GM12865 (cell line): ENCODE measurements at regions not wholly inside any gene's neighbourhood (a gene's known extent, or its start where the extent isn't known, plus 50 kb on each side); places are given as distances from the start of the nearest gene placed in this dataset.
"Not testable (repeated sequence)": the region's sequence is repeated elsewhere in the genome, so short reads cannot be mapped to it uniquely, and the experiment has no call there.

Experiments used
- DNase-seq: peaks from one replicate; pipeline ENCODE4 v3.0.0; 2010; ENCODE audit warnings: low read depth
- H3K4me3 ChIP-seq: 2 replicates; pipeline ENCODE4 v1.5.1; 2011; ENCODE audit warnings: mild to moderate bottlenecking, low read depth, low read length, control low read depth
- TF ChIP-seq, protein P1 (sequence below): IDR thresholded peaks from 2 replicates; pipeline ENCODE4 v1.5.1; 2011; ENCODE audit warnings: low read length, control low read depth, low read depth, inconsistent platforms; ENCODE audit not compliant: insufficient read depth; ENCODE audit errors: missing control alignments

GRCh38 chr9:36521148-36521547 lies 51.5 kb upstream of the MELK start:
- TF ChIP-seq, protein P1, sequence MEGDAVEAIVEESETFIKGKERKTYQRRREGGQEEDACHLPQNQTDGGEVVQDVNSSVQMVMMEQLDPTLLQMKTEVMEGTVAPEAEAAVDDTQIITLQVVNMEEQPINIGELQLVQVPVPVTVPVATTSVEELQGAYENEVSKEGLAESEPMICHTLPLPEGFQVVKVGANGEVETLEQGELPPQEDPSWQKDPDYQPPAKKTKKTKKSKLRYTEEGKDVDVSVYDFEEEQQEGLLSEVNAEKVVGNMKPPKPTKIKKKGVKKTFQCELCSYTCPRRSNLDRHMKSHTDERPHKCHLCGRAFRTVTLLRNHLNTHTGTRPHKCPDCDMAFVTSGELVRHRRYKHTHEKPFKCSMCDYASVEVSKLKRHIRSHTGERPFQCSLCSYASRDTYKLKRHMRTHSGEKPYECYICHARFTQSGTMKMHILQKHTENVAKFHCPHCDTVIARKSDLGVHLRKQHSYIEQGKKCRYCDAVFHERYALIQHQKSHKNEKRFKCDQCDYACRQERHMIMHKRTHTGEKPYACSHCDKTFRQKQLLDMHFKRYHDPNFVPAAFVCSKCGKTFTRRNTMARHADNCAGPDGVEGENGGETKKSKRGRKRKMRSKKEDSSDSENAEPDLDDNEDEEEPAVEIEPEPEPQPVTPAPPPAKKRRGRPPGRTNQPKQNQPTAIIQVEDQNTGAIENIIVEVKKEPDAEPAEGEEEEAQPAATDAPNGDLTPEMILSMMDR = no peak
- H3K4me3 ChIP-seq = no peak overlapping the region

DNA sequence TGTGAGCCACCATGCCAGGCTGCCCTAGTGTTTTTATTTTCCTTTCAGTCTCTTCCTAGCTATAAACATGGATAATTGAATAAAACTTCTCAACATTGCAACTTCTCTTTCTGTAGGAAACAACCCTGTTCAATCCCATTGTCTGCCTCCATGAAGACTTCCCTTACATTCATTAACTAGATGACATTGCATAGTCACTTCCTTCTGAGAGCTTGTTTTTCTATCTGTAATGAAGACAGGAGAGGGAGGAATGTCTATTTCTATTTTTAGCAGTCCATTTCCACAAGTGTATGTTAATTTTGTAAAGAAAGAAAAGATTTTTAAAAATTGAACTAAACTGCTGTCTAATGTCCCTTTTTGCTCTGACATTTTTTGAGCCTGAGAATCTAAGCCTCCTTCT lies 55.6 kb upstream of the MELK start:
- TF ChIP-seq, protein P1 = no peak
- H3K4me3 ChIP-seq = no peak overlapping the region
- DNase-seq = no peak

More at GRCh38 chr9:36521148-36521547, 51.5 kb upstream of the MELK start:
- DNase-seq = no peak

DNA sequence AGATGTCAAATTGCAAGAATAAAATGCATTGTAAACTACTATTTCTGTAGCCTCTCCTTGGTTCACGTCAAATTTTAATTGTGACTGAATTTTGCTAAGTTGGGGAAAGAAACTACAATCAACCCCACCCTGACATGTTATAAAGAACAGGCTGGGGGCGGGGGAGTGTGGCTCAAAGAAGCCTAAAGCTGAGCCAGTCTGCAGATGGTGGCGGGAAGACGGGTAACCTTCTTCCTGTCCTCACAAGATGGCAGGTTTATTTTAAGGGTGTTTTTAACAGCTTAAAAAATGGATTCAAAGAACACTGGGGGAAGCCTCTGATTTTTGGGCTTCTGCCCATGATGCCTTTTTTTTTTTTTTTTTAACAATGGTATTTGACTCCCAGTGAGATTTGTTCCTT lies 68.5 kb upstream of the MELK start:
- no peak for DNase-seq
- no peak overlapping the region for H3K4me3 ChIP-seq
- TF ChIP-seq, protein P1 = no peak

DNA sequence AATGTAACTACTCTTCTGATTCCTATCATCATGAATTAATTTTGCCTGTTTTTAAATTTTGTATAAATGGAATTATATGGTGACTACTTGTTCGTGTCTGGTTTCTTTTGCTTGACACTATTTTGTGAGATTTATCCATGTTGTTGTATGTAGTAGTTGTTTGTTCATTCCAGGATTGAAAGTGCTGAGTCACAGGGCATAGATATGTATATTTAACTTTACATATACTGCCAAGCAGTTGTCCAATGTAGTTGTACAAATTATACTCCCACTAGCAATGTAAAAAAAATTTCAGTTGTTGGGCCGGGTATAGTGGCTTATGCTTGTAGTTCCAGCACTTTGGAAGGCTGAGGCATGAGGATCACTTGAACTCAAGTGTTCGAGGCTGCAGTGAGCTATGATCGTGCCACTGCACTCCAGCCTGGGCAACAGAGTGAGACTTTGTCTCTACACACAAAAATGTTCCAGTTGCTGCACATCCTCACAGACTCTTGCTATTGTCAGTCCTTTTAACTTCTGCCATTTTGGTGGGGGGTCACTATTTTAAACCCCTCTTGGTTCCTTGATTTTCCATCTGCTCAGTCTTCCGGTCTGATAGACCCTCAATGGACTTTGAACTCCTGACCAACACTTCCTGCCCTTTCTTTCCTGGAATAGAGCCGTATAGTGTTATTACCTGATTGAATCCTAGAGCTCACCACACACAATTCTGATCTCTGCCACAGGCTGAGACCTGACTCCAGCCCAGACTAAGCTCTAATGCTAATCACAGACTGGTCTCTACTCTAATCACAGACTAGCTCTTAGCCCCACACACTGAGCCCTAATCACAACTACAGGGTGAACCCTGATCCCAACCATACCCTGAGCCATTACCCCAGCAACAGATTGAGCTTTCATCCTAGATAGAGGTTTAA lies 69.3 kb upstream of the MELK start:
- no peak for DNase-seq
- TF ChIP-seq, protein P1 = no peak
- no peak overlapping the region for H3K4me3 ChIP-seq

- TF ChIP-seq, protein P1 = no peak
- no peak overlapping the region for H3K4me3 ChIP-seq
Measured at GRCh38 chr9:36501727-36502126, 71.0 kb upstream of the MELK start.

GRCh38 chr9:36500931-36501330 lies 71.8 kb upstream of the MELK start:
- H3K4me3 ChIP-seq, DNase-seq: not testable (repeated sequence)

More at GRCh38 chr9:36501727-36502126, 71.0 kb upstream of the MELK start:
- DNase-seq = no peak

DNA sequence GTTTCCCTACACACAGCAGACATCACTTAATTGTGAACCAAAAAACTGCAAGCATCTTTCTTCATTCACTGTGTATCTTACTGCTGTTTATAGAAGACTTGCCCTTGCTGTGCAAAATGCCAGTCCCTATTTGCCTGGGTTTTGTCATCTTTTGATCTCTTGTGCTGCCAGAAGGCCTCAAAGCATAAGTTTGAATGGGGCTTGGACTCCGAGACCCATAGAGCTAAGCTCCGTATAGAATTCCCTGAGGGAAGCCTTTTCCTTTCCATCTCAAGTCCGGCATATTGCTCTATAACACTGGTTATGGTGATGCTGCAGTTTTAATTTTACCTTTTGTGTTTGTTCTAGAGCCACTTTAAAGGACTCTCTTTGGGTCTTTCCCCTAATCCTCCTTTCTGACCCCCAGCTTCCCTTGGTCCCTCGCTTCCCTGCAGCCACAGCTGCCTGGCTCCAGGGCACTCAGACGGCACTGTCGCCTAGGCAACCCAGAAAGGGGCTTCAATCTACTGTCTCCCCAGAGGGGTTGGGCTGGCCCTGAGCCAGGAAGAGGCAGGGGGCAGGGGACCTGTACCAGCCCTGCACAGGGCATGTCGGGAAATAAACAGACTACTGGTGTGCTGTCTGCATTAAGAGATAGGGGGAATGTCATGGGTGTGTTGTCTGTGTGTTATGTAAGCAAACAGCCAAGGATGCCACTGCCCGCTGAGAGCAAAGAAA lies 73.4 kb upstream of the MELK start:
- no peak overlapping the region for H3K4me3 ChIP-seq
- DNase-seq = no peak
- TF ChIP-seq, protein P1 = no peak

DNA sequence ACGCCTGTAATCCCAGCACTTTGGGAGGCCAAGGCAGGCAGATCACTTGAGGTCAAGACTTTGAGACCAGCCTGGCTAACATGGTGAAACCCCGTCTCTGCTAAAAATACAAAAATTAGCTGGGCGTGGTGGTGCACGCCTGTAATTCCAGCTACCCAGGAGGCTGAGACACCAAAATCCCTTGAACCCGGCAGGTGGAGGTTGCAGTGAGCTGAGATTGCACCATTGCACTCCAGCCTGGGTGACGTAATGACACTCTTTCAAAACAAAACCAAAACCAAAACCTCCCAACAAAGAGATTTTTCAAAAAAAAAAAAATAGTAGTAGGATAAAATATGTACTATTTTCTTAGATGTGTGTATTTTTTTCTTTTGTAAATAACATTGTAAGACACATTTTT lies 79.1 kb upstream of the MELK start:
- DNase-seq, H3K4me3 ChIP-seq: not testable (repeated sequence)
